HUES64 (cell line): ENCODE measurements at regions not wholly inside any gene's neighbourhood (a gene's known extent, or its start where the extent isn't known, plus 50 kb on each side); places are given as distances from the start of the nearest gene placed in this dataset.

Experiments used
- H3K27ac ChIP-seq: 2 replicates; pipeline ENCODE4 v1.7.0; 2013; ENCODE audit warnings: low read depth, low read length, inconsistent platforms
- H3K27me3 ChIP-seq: 2 replicates; pipeline ENCODE4 v1.6.1; 2013; ENCODE audit warnings: mild to moderate bottlenecking, low read length; ENCODE audit not compliant: insufficient read depth
- H3K36me3 ChIP-seq: 2 replicates; pipeline ENCODE4 v1.6.1; 2013; ENCODE audit warnings: mild to moderate bottlenecking, low read length; ENCODE audit not compliant: insufficient read depth
- H3K4me1 ChIP-seq: 2 replicates; pipeline ENCODE4 v1.6.1; 2013; ENCODE audit warnings: mild to moderate bottlenecking, low read length, moderate library complexity; ENCODE audit not compliant: insufficient read depth
- H3K4me3 ChIP-seq: 2 replicates; pipeline ENCODE4 v1.5.1; 2013; ENCODE audit warnings: mild to moderate bottlenecking, low read length, moderate library complexity
- H3K9ac ChIP-seq: 2 replicates; pipeline ENCODE4 v1.6.1; 2013; ENCODE audit warnings: mild to moderate bottlenecking, low read depth, low read length
- H3K9me3 ChIP-seq: 2 replicates; pipeline ENCODE4 v1.6.1; 2013; ENCODE audit warnings: low read depth, low read length; ENCODE audit not compliant: insufficient read depth
- WGBS: fragments of 150-250, 120-280 bp; methylation state at CpG from one replicate; pipeline ENCODE4 v1.1.7; 2013; ENCODE audit warnings: missing lambda C conversion rate; 5-methylcytosine and 5-hydroxymethylcytosine counted together

GRCh38 chr20:51185861-51186260 is 163.0 kb upstream of the KCNG1 start:
- H3K27me3 ChIP-seq, result no peaks in the 10 kb centered on the region

GRCh38 chr20:51185277-51185676 is 162.4 kb upstream of the KCNG1 start:
- Histone ChIP-seq H3K9ac (no peak overlapping the region), H3K27ac (no peak overlapping the region), H3K4me3 (no peak overlapping the region), H3K4me1 (0 out of 2 replicates have a peak, but pooled peaks cover 2% of the 10 kb centered on the region), H3K9me3 (no peaks in the 10 kb centered on the region), H3K36me3 (no peaks in the 10 kb centered on the region), H3K27me3 (no peaks in the 10 kb centered on the region)
- 96% methylated on average over 3 of the region's 3 CpGs for WGBS

More at GRCh38 chr20:51185861-51186260, 163.0 kb upstream of the KCNG1 start:
- Histone ChIP-seq H3K36me3 (no peaks in the 10 kb centered on the region), H3K9me3 (no peaks in the 10 kb centered on the region), H3K27ac (no peak overlapping the region), H3K4me3 (no peak overlapping the region), H3K9ac (no peak overlapping the region), H3K4me1 (0 out of 2 replicates have a peak, but pooled peaks cover 2% of the 10 kb centered on the region)
- 94% methylated on average over 4 of the region's 4 CpGs for WGBS

- no peak overlapping the region for H3K9ac ChIP-seq
- H3K4me1 ChIP-seq, result 0 out of 2 replicates have a peak, but pooled peaks cover 2% of the 10 kb centered on the region
- WGBS, result 81% methylated on average over 2 of the region's 2 CpGs
- H3K4me3 ChIP-seq, result no peak overlapping the region
- H3K9me3 ChIP-seq, result no peaks in the 10 kb centered on the region
- H3K27ac ChIP-seq, result no peak overlapping the region
- H3K27me3 ChIP-seq, result no peaks in the 10 kb centered on the region
- no peaks in the 10 kb centered on the region for H3K36me3 ChIP-seq
Measured at GRCh38 chr20:51184289-51184688, 161.4 kb upstream of the KCNG1 start.

- Histone ChIP-seq H3K9ac (no peak overlapping the region), H3K4me1 (0 out of 2 replicates have a peak, but pooled peaks cover 2% of the 10 kb centered on the region), H3K4me3 (no peak overlapping the region), H3K9me3 (no peaks in the 10 kb centered on the region), H3K27me3 (no peaks in the 10 kb centered on the region), H3K27ac (no peak overlapping the region), H3K36me3 (no peaks in the 10 kb centered on the region)
- WGBS, result 100% methylated on average over 1 of the region's 1 CpG
Measured at GRCh38 chr20:51183451-51183850, 160.5 kb upstream of the KCNG1 start.

GRCh38 chr20:51182571-51182970 is 159.7 kb upstream of the KCNG1 start:
- H3K4me3 ChIP-seq, result no peak overlapping the region
- H3K27ac ChIP-seq, result no peak overlapping the region
- H3K9me3 ChIP-seq, result no peaks in the 10 kb centered on the region
- no peaks in the 10 kb centered on the region for H3K27me3 ChIP-seq
- 89% methylated on average over 6 of the region's 6 CpGs for WGBS
- no peak overlapping the region for H3K9ac ChIP-seq
- H3K36me3 ChIP-seq, result no peaks in the 10 kb centered on the region
- H3K4me1 ChIP-seq, result 0 out of 2 replicates have a peak, but pooled peaks cover 2% of the 10 kb centered on the region

- no peak overlapping the region for H3K4me3 ChIP-seq
- H3K9me3 ChIP-seq, result no peaks in the 10 kb centered on the region
- WGBS, result 83% methylated on average over 2 of the region's 3 CpGs
- H3K27ac ChIP-seq, result no peak overlapping the region
- no peaks in the 10 kb centered on the region for H3K27me3 ChIP-seq
- no peak overlapping the region for H3K9ac ChIP-seq
- H3K4me1 ChIP-seq, result no peaks in the 10 kb centered on the region
- no peaks in the 10 kb centered on the region for H3K36me3 ChIP-seq
Measured at GRCh38 chr20:51178153-51178552, 155.2 kb upstream of the KCNG1 start.

GRCh38 chr20:51176876-51177275 is 154.0 kb upstream of the KCNG1 start:
- H3K27ac ChIP-seq, result no peak overlapping the region
- H3K9me3 ChIP-seq, result no peaks in the 10 kb centered on the region
- H3K36me3 ChIP-seq, result no peaks in the 10 kb centered on the region
- H3K4me3 ChIP-seq, result no peak overlapping the region
- WGBS, result 77% methylated on average over 3 of the region's 3 CpGs
- H3K4me1 ChIP-seq, result no peaks in the 10 kb centered on the region
- no peaks in the 10 kb centered on the region for H3K27me3 ChIP-seq
- H3K9ac ChIP-seq, result no peak overlapping the region

- no peak overlapping the region for H3K9ac ChIP-seq
- H3K27ac ChIP-seq, result no peak overlapping the region
- H3K4me1 ChIP-seq, result no peaks in the 10 kb centered on the region
- no peaks in the 10 kb centered on the region for H3K36me3 ChIP-seq
- H3K27me3 ChIP-seq, result peaks cover 3% of the 10 kb centered on the region
- 92% methylated on average over 8 of the region's 8 CpGs for WGBS
- H3K4me3 ChIP-seq, result no peak overlapping the region
- H3K9me3 ChIP-seq, result no peaks in the 10 kb centered on the region
Measured at GRCh38 chr20:51176446-51176845, 153.5 kb upstream of the KCNG1 start.

GRCh38 chr20:51175724-51176123 is 152.8 kb upstream of the KCNG1 start:
- H3K4me3 ChIP-seq, result no peak overlapping the region
- peaks cover 5% of the 10 kb centered on the region for H3K27me3 ChIP-seq
- 94% methylated on average over 5 of the region's 5 CpGs for WGBS
- H3K9ac ChIP-seq, result no peak overlapping the region
- no peaks in the 10 kb centered on the region for H3K4me1 ChIP-seq
- no peaks in the 10 kb centered on the region for H3K36me3 ChIP-seq
- H3K27ac ChIP-seq, result no peak overlapping the region
- no peaks in the 10 kb centered on the region for H3K9me3 ChIP-seq

- Histone ChIP-seq H3K36me3 (no peaks in the 10 kb centered on the region), H3K27me3 (peaks cover 5% of the 10 kb centered on the region), H3K4me3 (no peak overlapping the region), H3K9me3 (no peaks in the 10 kb centered on the region), H3K27ac (no peak overlapping the region), H3K4me1 (peaks cover 3% of the 10 kb centered on the region; the same call in 1 of the 2 replicates), H3K9ac (no peak overlapping the region)
- whole genome bisulfite sequencing, result 95% methylated on average over 9 of the region's 10 CpGs
Measured at GRCh38 chr20:51175156-51175555, 152.2 kb upstream of the KCNG1 start.

- no peak overlapping the region for H3K9ac ChIP-seq
- H3K4me3 ChIP-seq, result no peak overlapping the region
- no peaks in the 10 kb centered on the region for H3K9me3 ChIP-seq
- 89% methylated on average over 2 of the region's 2 CpGs for WGBS
- H3K36me3 ChIP-seq, result no peaks in the 10 kb centered on the region
- H3K4me1 ChIP-seq, result peaks cover 9% of the 10 kb centered on the region; the same call in 1 of the 2 replicates
- no peak overlapping the region for H3K27ac ChIP-seq
- H3K27me3 ChIP-seq, result peaks cover 5% of the 10 kb centered on the region
Measured at GRCh38 chr20:51174536-51174935, 151.6 kb upstream of the KCNG1 start.
